Common myeloid progenitor, CD34-positive (primary cell): ENCODE measurements at regions not wholly inside any gene's neighbourhood (a gene's known extent, or its start where the extent isn't known, plus 50 kb on each side); places are given as distances from the start of the nearest gene placed in this dataset.

Experiments used
- CTCF ChIA-PET: fragments of 350-600 bp; sonication (Branson Sonifier 250); formaldehyde crosslinking; loops from one replicate; lab custom pipeline; 2021; ENCODE audit warnings: antibody characterized with exemption; lab: Charles Lee
- POLR2A ChIA-PET: fragments of 350-600 bp; sonication (Branson Sonifier 250); formaldehyde crosslinking; loops from one replicate; lab custom pipeline; 2021; ENCODE audit warnings: antibody characterized with exemption; lab: Charles Lee
- DNase-seq, 3 donors: peaks; one replicate each; pipeline versions ENCODE4 v3.0.0 to v3.0.0-alpha.2; 2013
- H3K27ac ChIP-seq, 2 experiments: 1 replicate in 1 of 2; 2 replicates in 1 of 2; pipeline ENCODE4 v1.7.0; 2013; ENCODE audit warnings: inconsistent platforms in 2 of 2, low read length in 2 of 2, mild to moderate bottlenecking in 2 of 2, low read depth in 1 of 2, moderate library complexity in 1 of 2; ENCODE audit not compliant: severe bottlenecking in 2 of 2, insufficient read depth in 1 of 2, poor library complexity in 1 of 2
- H3K27me3 ChIP-seq, 5 experiments: replicated peaks in 2 of 5; 1 replicate in 3 of 5; 2 replicates in 2 of 5; pipeline versions ENCODE4 v1.6.1 to v1.7.0; 2013; ENCODE audit warnings: low read length in 4 of 5, mild to moderate bottlenecking in 2 of 5, moderate library complexity in 2 of 5, inconsistent platforms in 1 of 5; ENCODE audit not compliant: insufficient read depth in 5 of 5, control insufficient read depth in 4 of 5
- H3K36me3 ChIP-seq, 4 experiments: 1 replicate in 2 of 4; 2 replicates in 2 of 4; pipeline versions ENCODE4 v1.6.1 to v1.7.0; 2013; ENCODE audit warnings: low read length in 3 of 4, control low read depth in 1 of 4, mild to moderate bottlenecking in 1 of 4; ENCODE audit not compliant: control insufficient read depth in 4 of 4, insufficient read depth in 4 of 4
- H3K4me1 ChIP-seq, 4 experiments: 1 replicate in 3 of 4; 2 replicates in 1 of 4; pipeline versions ENCODE4 v1.6.1 to v1.7.1; 2013; ENCODE audit warnings: low read length in 3 of 4, mild to moderate bottlenecking in 3 of 4, control low read depth in 1 of 4, inconsistent platforms in 1 of 4, moderate library complexity in 1 of 4; ENCODE audit not compliant: control insufficient read depth in 4 of 4, insufficient read depth in 4 of 4; ENCODE audit errors: control extremely low read depth in 1 of 4
- H3K4me3 ChIP-seq, 7 experiments: 1 replicate in 4 of 7; 2 replicates in 3 of 7; pipeline versions ENCODE4 v1.5.1 to v1.7.0; 2013; ENCODE audit warnings: mild to moderate bottlenecking in 7 of 7, low read length in 6 of 7, moderate library complexity in 6 of 7, inconsistent platforms in 2 of 7, low read depth in 2 of 7, control low read depth in 1 of 7; ENCODE audit not compliant: insufficient read depth in 4 of 7, control insufficient read depth in 1 of 7; ENCODE audit errors: extremely low read depth in 1 of 7
- H3K9me3 ChIP-seq, 5 experiments: 1 replicate in 4 of 5; 2 replicates in 1 of 5; pipeline versions ENCODE4 v1.6.1 to v1.7.1; 2013; ENCODE audit warnings: low read length in 4 of 5, mild to moderate bottlenecking in 2 of 5, inconsistent platforms in 1 of 5, low read depth in 1 of 5, moderate library complexity in 1 of 5; ENCODE audit not compliant: control insufficient read depth in 4 of 5, insufficient read depth in 2 of 5; ENCODE audit errors: control extremely low read depth in 1 of 5
- WGBS: methylation state at CpG from one replicate; pipeline ENCODE4 v1.1.5; 2013; ENCODE audit not compliant: insufficient coverage; 5-methylcytosine and 5-hydroxymethylcytosine counted together

GRCh38 chr4:106618956-106619355 is 250.4 kb upstream of the GIMD1 start:
- no peak for DNase-seq
- no peaks in the 10 kb centered on the region for H3K36me3 ChIP-seq
- no peak overlapping the region for H3K4me3 ChIP-seq
- 100% methylated on average over 1 of the region's 3 CpGs for WGBS
- H3K4me1 ChIP-seq = no peaks in the 10 kb centered on the region
- ChIA-PET POLR2A (interaction anchor here (0.6 kb wide), 1 partner anchor 10 kb away, joined by 3 read pairs; no protein-coding TSS in a partner anchor), CTCF (no interaction called here)
- no peak overlapping the region for H3K27ac ChIP-seq
- H3K9me3 ChIP-seq = no peaks in the 10 kb centered on the region
- H3K27me3 ChIP-seq = no peaks in the 10 kb centered on the region

- H3K9me3 ChIP-seq = peaks cover 0 to under 1% (median 0%) of the 10 kb centered on the region in 5 experiments
- no peak for DNase-seq
- no peak overlapping the region for H3K4me3 ChIP-seq
- POLR2A ChIA-PET = no interaction called here
- H3K27me3 ChIP-seq = no peaks in the 10 kb centered on the region
- no peaks in the 10 kb centered on the region for H3K36me3 ChIP-seq
- H3K27ac ChIP-seq = no peak overlapping the region
- CTCF ChIA-PET = no interaction called here
- 100% methylated on average over 1 of the region's 2 CpGs for WGBS
- no peaks in the 10 kb centered on the region for H3K4me1 ChIP-seq
Measured at GRCh38 chr4:106615961-106616360, 247.4 kb upstream of the GIMD1 start.

- no peaks in the 10 kb centered on the region for H3K36me3 ChIP-seq
- CTCF ChIA-PET = no interaction called here
- DNase-seq = no peak
- peaks cover 0 to 3% (median 0%) of the 10 kb centered on the region in 5 experiments for H3K9me3 ChIP-seq
- no peak overlapping the region for H3K4me3 ChIP-seq
- no peaks in the 10 kb centered on the region for H3K27me3 ChIP-seq
- no peaks in the 10 kb centered on the region for H3K4me1 ChIP-seq
- H3K27ac ChIP-seq = no peak overlapping the region
- POLR2A ChIA-PET = no interaction called here
- WGBS = 94% methylated on average over 3 of the region's 4 CpGs
Measured at GRCh38 chr4:106615410-106615945, 246.9 kb upstream of the GIMD1 start.

GRCh38 chr4:106614441-106614840 is 245.9 kb upstream of the GIMD1 start:
- CTCF ChIA-PET = no interaction called here
- WGBS = 100% methylated on average over 1 of the region's 4 CpGs
- Histone ChIP-seq H3K27me3 (no peaks in the 10 kb centered on the region), H3K4me1 (no peaks in the 10 kb centered on the region), H3K36me3 (no peaks in the 10 kb centered on the region), H3K27ac (no peak overlapping the region), H3K4me3 (no peak overlapping the region), H3K9me3 (peaks cover 0 to 3% (median 0%) of the 10 kb centered on the region in 5 experiments)
- POLR2A ChIA-PET = no interaction called here
- DNase-seq = no peak

- POLR2A ChIA-PET = no interaction called here
- 91% methylated on average over 7 of the region's 7 CpGs for WGBS
- Histone ChIP-seq H3K4me1 (no peaks in the 10 kb centered on the region), H3K27me3 (no peaks in the 10 kb centered on the region), H3K27ac (no peak overlapping the region), H3K36me3 (no peaks in the 10 kb centered on the region), H3K9me3 (peaks cover 0 to 3% (median 0%) of the 10 kb centered on the region in 5 experiments), H3K4me3 (no peak overlapping the region)
- no peak for DNase-seq
- CTCF ChIA-PET = no interaction called here
Measured at GRCh38 chr4:106609917-106610316, 241.3 kb upstream of the GIMD1 start.

GRCh38 chr4:106607558-106607957 is 239.0 kb upstream of the GIMD1 start:
- Histone ChIP-seq H3K27me3 (no peaks in the 10 kb centered on the region), H3K9me3 (peaks cover 0 to 3% (median 0%) of the 10 kb centered on the region in 5 experiments), H3K4me1 (no peaks in the 10 kb centered on the region), H3K4me3 (no peak overlapping the region), H3K27ac (no peak overlapping the region), H3K36me3 (no peaks in the 10 kb centered on the region)
- WGBS = no CpG with 5 or more reads among the region's 2 CpGs
- ChIA-PET CTCF (no interaction called here), POLR2A (no interaction called here)
- no peak for DNase-seq

GRCh38 chr4:106604319-106605051 is 235.9 kb upstream of the GIMD1 start:
- no peak for DNase-seq
- Histone ChIP-seq H3K27ac (no peak overlapping the region), H3K4me3 (no peak overlapping the region), H3K36me3 (no peaks in the 10 kb centered on the region), H3K27me3 (no peaks in the 10 kb centered on the region), H3K4me1 (no peaks in the 10 kb centered on the region), H3K9me3 (no peaks in the 10 kb centered on the region)
- ChIA-PET POLR2A (no interaction called here), CTCF (no interaction called here)
- WGBS = 93% methylated on average over 4 of the region's 4 CpGs
